HG03460 (cell line): ENCODE measurements at regions not wholly inside any gene's neighbourhood (a gene's known extent, or its start where the extent isn't known, plus 50 kb on each side); places are given as distances from the start of the nearest gene placed in this dataset.

Experiments
- ATAC-seq: cut with Tn5 transposase; IDR thresholded peaks from one replicate; pipeline ENCODE4 v1.9.1; 2021; ENCODE audit not compliant: unreplicated experiment

DNA sequence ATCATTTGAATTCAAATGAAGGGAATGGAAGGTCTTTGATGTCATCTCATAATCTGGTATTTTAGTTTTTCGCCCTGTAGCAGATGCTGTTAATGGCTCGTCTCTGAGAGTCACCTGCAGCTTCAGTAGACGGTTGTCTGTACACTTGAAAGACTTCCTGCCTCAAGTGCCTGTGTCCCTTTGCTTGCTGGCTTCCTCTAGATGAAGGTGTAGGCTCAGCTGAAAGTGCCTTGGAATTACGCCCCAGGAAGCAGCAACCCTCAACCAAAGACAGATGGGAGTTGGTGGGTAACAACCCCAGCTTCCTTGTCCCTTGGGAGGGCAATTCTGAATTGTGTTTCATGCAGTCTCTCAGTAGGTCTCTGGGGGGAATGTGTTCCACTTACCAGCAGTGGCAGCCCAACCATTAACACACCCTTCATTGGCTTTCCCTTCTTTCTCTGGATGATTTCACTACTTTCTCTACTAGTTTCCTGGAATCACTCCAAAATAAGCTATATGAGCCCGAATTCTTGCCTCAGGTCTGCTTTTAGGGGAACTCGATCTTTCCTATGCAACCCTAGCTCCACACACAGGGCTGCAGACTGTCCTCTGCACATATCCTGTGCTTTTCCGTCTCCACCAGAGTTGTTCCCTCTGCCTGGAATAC is 395.6 kb downstream of the DMAC1 start:
- ATAC-seq: no peak

DNA sequence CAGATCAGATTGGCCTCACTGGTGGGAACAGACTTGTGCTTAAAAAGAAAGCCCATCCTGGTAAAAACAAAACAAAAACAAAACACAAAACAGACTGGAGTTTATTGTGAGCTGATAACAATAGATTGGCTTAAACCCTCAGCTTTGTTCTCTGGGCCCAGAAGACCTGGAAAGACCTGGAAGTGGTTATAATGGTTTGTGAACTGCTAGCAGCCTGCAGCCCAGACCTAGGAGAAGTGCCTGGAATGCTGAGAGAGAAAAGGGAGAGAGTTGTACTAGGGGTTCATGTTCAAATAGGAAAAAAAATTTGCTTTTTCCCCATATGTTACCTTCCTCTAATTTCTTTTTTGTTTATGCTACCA is 396.6 kb downstream of the DMAC1 start:
- ATAC-seq: no peak

DNA sequence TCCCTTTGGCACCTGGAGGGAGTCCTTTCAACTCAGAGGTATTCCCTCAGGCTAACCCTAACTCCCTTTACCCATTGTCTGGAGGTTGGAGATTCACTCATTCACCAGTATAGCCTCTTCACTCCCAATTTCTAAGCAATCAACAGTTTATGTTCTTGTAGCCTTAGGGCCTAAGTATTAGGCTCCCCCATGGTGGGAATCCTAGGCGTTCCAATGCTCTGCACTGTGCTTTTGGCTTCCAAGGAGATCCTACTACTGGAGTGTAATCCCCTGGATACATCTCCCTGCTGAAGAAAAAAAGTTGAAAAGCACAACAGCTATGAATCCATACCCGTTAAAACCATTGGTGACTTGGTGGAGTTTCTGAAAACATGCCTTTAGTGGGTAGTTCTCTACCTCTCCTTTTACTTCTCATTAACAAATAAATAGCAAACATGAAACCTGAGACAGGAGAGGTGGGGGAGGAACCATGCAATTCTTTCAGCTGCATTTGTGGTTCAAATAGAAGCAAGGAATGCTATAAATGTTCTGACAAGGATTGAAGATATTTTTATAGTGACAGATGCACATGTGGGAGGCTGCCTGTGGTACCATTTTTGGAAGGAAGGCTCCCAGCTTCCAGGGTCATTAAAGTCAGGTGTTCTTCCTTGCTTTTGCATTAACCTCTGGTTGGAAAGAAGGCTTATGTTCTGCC is 397.1 kb downstream of the DMAC1 start:
- ATAC-seq: no peak

GRCh38 chr9:7401116-7401515 is 398.5 kb downstream of the DMAC1 start:
- ATAC-seq: no peak

DNA sequence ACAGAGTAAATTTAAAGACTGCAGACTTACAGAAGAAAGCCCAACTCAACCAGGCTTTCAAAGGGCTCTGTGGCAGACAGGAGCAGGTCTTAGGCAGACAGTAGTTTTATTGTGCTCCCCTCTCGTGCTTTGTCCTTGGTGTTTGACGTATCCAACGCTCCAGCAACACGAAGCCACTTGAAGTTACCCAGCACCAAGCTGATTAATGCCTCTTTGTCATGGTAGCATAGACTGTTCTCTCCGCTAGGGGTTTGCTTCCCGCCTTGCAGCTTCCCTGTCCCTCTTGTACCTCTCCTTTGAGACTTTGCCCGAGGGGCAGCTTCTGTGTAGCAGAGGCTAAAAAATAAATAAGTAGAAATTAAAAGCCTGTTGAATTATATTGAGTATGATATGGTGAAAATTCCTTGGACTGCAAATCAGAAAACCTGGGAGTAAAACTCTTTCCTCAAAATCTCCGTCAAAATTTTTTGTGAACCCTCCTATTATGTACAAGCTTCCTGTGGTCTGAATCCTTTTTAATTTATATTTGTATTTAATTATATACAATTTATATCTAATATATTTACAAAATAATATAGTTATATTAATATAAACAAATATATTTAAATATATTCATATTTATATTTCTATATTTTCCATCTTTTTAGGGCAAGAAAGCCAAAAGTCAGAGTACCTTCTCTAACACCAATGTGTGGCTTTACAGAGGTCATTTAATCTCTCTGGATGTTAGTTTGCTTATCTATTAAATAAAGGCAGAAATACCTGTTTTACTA is 405.4 kb downstream of the DMAC1 start:
- ATAC-seq: no peak

DNA sequence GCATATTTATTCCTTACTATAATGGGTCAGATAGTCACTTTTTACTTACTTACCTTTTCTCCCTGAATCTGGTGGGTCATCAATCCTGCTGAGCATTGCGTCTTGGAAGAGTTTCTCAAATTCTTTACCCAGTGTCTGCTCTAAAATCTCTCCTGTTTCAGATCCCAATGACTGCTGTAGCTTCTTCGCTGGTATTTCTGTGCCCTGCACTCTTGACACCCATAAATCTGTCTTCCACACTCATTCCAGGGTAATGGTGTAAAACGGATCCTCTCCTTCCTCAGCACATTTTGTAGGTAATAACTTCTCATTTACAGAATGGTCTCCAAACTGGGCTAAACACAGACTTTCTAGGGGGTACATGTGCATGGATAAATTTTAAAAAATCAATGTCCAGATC is 407.4 kb downstream of the DMAC1 start:
- ATAC-seq: no peak

DNA sequence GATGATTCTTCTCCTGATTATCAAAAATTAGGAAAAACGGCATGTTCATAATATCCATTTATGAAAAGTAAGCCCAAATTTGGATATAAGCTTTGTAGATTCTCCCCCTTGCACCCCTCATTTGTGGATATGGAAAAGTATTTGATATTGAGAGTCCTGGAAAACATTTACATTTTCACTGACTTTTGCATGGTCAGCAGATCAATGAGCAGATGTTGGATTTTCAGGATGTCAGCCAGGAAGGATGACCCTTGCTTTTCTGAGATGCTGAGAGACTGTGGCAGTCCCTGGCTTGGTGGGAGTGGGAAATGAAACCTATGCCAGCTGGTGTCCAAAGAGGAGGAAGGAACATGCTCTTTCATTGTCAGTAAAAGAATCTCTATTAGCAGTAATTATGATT is 410.8 kb downstream of the DMAC1 start:
- no peak for ATAC-seq

- ATAC-seq: no peak
Observed at GRCh38 chr9:7387840-7388239, 411.7 kb downstream of the DMAC1 start.

DNA sequence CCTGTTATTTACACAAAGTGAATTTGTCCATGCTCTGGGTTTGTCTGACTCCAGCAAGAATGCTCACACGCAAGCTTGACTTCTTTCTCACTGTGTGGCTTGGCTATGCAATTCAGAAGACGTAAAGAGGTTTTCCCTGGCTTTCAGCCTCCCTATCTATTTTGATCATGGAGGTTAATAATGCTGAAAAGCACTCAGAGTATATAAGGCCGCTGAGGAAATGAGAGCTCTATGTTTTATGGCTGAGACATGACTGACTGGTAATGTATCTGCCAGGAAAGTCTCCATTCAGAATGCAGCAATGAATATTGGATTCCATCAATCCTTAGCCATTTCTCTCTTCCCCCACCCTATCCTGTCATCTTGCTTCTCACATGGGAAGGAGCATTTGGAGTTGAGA is 417.3 kb downstream of the DMAC1 start:
- ATAC-seq: no peak

DNA sequence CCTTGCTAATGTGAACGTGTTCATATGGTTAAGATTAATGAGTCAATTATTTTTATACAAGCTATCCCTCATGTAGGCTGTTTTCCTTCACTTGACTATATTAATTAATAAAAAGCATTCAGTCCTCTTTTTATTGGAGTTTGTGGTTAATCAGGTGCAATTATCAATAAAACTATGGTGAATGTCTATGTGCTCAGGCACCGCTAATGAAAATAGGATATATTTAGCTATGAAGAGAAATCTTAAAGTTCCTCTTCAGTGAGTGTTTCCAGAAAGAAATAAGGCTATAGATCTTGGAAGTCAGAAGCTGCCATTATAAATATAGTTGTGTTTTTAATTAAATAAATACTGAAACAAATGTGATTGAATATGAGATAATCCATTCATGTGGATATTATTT is 422.1 kb downstream of the DMAC1 start:
- no peak for ATAC-seq

DNA sequence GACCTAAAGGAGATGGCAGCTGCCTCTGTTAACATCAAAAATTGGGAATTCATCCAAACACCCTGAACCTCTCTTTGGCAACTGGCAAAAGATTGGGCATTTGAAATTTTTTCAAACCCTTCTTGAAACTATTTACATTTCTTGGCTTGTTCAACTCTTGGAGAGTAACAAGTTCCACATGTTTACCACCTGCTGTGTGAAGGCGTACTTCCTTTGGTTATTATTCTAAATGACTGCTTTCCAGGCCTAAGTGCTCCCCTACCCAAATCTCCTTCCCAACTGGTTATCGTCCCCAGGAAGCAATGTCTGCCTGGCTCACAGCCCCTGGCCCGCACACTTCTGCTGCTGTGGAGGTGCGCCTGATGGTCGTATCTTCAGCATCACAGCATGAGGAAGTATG is 422.7 kb downstream of the DMAC1 start:
- ATAC-seq: no peak

DNA sequence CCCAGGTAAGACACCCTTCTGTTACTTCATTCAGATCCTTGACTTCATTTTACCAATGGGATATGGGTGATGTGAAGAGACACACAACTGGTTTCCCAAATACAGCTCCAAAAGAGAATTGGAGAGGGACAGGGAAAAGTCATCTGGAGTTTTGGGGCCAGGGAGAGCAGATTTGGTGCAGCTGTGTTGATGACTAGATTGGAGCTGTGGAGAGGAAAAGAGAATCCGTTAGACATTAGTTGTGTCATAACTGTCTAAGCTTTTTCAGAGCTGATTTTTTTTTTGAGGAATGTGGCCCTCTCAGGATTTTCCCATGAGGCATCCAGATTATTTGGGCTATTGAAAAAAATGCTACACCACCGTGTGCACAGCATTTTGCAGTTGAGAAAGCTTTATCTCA is 423.4 kb downstream of the DMAC1 start:
- ATAC-seq: no peak

- no peak for ATAC-seq
Observed at GRCh38 chr9:7375013-7375511, 424.5 kb downstream of the DMAC1 start.

GRCh38 chr9:7370988-7371387 is 428.6 kb downstream of the DMAC1 start:
- no peak for ATAC-seq

GRCh38 chr9:7370381-7370780 is 429.2 kb downstream of the DMAC1 start:
- ATAC-seq: no peak

DNA sequence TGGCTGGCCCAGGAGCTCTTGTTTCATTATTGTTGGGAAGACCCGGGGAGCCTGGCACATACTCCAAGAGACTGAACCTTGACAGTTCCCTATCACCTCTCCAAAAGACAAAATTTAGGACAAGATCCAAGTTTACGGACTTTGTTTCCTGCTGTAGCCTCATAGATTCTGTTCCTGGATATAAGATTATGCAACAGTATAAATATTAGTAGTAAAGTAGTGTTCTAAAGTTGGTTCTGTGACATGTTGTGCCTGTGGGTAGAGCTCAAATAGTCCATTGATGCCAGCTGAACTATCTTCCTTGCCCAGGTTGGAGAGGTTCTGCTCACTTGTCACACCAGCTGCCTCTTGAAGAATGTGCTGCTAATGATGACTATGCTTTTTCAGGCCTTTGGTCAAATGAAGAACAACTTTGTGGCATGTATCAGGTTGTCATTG is 430.2 kb downstream of the DMAC1 start:
- ATAC-seq: no peak

DNA sequence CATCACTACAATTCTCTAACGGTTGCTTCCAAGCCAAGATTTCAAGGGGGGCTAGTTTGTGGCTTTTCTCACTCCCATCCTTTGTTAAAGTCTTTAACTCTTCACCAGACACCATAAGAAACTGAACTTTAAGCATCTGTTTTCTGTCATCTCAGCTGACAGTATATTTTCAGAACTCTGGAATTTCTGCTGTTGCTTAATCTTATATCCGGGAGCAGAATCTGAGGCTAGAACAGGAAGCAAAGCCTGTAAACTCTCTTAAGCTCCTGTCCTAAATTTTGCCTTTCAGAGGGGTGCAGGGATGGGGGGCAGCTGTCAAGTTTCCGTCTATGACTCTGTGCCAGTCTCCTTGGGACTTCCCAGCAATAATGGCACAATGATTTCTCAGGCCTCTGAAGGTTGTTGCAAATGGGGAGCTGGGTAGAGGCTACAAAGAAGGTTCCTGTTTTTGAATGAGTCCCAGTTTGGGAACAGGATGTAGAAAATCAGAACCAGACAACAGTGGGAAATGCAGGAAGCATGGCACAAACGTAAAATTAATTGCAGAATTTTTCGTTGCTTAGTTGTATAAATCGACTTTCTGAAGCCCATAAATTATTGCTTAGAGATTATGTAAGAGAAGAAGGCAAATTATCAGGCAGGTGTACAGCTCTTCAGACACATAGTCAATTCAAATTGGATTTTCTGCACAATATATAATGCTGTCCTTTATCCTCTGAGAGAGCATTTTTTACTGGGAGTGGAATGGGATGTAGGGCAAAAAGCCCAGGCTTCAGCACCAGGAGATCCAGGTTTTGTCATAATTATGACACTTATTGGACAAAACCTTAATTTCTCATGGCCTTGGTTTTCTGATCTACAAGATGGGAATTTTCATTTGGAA is 430.9 kb downstream of the DMAC1 start:
- no peak for ATAC-seq

DNA sequence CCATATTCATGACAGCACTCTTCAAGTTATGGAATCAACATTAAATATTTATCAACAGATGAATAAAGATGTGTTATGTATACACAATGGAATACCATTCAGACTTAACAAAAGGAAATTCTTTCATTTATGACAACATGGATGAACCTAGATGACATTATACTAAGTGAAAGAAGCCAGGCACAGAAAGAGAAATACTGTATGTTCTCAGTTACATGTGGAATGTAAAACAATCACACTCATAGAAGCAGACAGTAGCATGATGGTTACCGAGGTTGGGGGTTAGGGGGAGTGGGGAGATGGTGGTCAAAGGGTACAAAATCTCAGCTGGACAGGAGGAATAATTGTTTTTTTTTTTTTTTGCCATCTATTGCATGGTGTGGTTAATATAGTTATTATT is 431.9 kb downstream of the DMAC1 start:
- no peak for ATAC-seq

- ATAC-seq: no peak
Observed at GRCh38 chr9:7366121-7366520, 433.5 kb downstream of the DMAC1 start.

- ATAC-seq: no peak
Observed at GRCh38 chr9:7363777-7364477, 435.7 kb downstream of the DMAC1 start.
